Fibroblast of the conjunctiva (primary cell): ENCODE measurements at regions not wholly inside any gene's neighbourhood (a gene's known extent, or its start where the extent isn't known, plus 50 kb on each side); places are given as distances from the start of the nearest gene placed in this dataset.
"Not testable (repeated sequence)": the region's sequence is repeated elsewhere in the genome, so short reads cannot be mapped to it uniquely, and the experiment has no call there.

Experiments
- DNase-seq: peaks from one replicate; pipeline ENCODE4 v3.0.0-alpha.2; 2010; ENCODE audit warnings: low read depth

DNA sequence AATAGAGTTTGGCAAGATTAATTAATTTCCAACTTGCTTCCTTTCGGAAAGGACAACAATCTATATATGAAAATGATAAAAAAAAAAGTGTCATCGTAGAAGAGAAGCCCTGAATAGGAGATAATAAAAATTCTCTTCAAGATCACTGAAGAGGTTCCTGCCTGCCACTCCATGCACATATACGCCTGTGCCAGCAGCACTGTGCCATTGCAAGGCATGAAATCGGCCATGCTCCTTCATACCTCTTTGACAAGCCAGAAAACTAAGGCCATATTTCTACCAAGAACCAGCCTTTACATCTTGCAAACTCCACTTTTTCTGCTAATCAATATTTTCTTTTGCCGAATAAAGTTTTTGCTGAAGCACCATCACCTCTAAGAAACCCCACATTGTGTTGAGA is 365.5 kb downstream of the CXXC4 start:
- no peak for DNase-seq

- no peak for DNase-seq
Measured at GRCh38 chr4:104128850-104129213, 365.9 kb downstream of the CXXC4 start.

DNA sequence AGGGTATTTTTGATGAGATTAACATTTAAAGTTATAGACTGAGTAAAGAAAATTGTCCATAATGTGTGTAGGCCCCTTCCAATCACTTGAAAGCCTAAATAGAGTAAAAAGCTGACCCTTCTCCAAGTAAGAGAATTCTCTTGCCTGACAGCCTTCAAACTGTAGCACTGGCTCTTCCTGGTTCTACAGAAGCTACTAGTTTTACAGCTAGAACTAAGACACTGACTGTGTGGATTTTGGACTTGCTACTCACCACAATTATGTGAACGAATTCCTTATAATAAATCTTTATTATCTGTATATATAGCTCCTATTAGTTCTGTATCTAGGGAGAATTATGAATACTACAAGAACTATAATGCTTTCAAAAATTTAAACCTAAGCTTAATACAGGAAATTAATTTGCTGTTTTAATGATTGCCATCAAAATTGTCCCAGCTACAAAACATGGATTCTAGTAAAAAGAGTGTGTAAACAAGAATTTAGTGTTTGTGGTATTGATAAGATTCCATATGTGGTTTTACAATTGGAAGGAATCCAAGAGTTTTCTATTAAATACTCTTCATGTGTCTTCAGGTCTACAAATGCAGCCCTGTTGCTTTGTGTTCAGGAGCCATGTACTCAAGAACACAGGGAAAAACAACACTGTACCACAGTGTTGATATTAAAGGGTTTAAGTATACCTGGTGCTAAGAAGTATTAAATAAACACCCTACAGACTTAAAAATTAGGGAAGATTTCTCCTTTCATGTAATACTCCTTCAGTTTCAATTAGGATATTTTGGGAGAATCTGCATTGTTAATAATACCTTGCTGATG is 366.5 kb downstream of the CXXC4 start:
- DNase-seq = no peak

GRCh38 chr4:104123021-104123420 is 371.7 kb downstream of the CXXC4 start:
- no peak for DNase-seq

- DNase-seq = no peak
Measured at GRCh38 chr4:104117776-104118175, 376.9 kb downstream of the CXXC4 start.

DNA sequence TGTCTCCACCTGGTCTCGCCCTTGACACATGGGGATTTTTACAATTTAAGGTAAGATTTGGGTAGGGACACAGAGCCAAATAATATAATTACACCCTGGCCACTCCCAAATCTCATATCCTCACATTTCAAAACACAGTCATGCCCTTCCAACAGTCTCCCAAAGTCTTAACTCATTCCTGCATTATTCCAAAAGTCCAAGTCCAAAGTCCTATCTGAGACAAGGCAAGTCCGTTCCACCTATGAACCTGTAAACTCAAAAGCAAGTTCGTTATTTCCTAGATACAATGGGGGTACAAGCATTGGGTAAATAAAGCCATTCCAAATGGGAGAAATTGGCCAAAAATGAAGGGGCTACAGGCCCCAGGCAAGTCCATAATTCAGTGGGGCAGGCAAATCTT is 380.8 kb downstream of the CXXC4 start:
- no peak for DNase-seq

DNA sequence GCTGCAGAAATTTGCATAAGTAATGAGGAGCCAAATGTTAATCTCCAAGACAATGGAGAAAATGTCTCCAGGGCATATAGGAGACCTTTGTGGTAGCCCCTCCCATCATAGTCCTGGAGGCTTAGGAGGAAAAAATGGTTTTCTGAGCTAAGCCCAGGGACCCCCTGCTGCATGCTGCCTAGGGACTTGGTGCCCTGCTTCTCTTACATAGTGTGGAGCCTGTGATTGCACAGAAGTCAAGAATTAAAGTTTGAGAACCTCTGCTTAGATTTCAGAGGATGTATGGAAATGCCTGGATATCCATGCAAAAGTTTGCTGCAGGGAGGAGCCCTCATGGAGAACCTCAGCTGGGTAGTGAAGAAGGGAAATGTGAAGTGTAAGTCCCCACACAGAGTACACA is 379.4 kb upstream of the TACR3 start:
- DNase-seq = no peak

GRCh38 chr4:104093247-104093646 is 373.5 kb upstream of the TACR3 start:
- DNase-seq = no peak

DNA sequence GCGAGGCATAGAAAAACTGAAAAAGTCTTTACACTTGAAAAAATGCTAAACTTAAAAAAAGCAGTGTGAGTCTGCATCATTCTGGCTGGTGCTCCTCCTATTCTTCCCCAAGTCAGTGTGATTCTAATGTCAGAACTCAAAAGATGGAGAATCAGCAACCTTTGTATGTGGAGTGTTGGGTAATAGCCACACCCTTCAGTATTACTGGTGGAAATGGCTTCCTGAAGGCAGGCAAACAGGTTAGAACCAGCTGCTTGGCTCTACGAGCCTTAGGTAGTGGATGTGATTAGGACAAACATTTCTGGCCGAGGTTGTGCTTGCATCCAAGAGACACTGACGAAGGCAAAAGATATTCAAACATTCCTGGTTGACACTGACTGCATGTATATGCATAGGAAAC is 353.4 kb upstream of the TACR3 start:
- no peak for DNase-seq

- no peak for DNase-seq
Measured at GRCh38 chr4:104066533-104066932, 346.7 kb upstream of the TACR3 start.

DNA sequence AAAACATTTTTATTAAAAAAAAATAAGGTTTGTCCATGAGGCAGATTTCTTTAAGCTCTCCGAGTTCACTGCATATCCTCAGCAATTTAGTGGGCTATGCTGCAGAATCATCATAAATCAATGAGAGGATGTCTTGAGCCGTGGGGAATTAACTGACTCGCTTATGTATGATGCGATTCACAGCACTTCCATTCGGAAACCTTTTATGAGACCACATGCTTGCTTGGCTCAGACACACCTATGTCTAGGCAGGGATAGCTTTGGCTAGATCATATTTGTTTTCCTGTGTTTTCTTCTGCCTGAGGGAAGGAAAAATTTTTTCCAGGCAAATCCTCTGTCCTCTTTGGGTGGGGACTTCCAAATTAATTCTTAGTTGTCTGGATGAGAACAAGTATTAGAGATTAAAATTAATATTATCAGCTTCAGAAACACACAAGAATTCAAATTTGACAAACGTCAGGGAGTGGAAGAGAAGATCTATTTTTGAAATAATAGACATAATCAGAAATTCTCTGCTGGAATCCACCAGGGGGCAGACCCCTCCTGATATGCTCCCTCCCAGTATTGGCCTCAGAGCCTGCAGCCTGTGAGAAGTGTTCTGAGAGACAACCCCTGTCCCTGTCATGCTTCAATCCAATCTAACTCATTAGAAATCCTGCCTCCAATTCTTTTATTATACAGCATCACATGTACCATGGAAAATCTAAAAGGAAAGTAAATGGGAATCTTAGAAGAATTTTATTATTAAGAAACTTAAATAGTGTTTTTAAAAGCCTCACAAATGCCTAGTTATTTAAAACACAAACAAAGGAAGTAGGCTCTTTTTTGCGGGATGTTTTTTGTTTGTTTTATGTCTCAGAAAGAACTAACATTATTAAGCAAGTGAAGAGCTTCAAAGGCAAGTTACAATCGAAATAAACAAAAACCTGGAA is 345.1 kb upstream of the TACR3 start:
- DNase-seq = no peak

- no peak for DNase-seq
Measured at GRCh38 chr4:104063341-104063740, 343.6 kb upstream of the TACR3 start.

DNA sequence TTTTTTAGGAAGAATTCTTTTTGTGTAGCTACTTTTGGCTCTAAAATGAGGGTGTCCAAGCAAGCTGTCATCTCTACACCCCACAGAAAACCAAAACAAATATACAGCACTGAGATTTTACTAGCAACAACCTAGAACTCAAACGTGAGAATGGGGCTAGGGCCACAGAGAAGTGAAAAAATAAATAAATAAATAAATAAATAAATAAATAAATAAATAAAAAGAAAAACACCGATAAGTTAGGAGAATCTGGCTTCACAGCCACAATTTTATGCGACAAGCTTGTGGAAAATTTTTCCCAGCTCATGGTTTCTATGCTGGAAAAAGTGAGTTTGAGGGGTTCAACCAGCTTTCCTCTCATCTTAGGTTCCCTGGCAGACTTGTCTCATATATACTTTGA is 324.6 kb upstream of the TACR3 start:
- DNase-seq = no peak

- no peak for DNase-seq
Measured at GRCh38 chr4:104032896-104033295, 313.1 kb upstream of the TACR3 start.

GRCh38 chr4:104025251-104025650 is 305.5 kb upstream of the TACR3 start:
- DNase-seq = no peak

DNA sequence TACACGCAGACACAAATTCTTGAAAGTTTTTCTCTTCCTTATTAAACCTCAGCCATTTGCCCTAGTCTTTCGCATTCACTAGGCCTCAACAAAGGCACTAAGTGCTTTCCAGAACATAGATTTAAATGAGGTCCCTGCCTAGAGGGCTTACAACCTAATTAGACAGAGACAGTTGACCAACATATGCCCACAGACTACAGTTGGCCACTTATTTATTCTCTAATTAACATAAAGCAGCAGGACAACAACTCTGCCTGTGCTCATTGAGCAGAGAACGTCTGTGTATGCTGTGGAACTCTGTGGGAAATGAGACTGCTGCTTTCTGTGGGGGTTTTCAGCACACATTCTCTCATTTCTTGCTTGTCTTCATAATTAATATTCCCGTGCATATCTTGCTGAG is 303.0 kb upstream of the TACR3 start:
- no peak for DNase-seq

- DNase-seq = no peak
Measured at GRCh38 chr4:104022226-104022625, 302.4 kb upstream of the TACR3 start.

- DNase-seq = no peak
Measured at GRCh38 chr4:104020641-104021040, 300.9 kb upstream of the TACR3 start.

DNA sequence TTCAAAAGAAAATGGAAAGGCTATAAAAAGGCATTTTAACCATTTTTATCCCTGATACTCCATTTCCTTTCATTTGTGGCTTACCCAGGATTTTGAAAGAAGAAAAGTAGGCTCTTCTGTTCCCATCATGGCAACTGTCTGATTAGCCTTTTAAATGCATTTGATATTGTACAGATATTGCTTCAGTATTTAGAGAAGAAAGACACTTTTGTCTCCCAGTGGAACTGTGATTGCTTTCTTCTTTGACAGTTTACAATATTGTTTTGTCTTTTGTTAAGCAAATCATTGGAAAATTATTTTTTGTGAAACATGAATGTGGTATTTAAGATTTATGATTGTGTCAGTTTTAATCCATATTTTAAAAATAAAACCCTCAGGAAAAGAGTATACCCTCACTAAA is 297.4 kb upstream of the TACR3 start:
- DNase-seq = no peak

DNA sequence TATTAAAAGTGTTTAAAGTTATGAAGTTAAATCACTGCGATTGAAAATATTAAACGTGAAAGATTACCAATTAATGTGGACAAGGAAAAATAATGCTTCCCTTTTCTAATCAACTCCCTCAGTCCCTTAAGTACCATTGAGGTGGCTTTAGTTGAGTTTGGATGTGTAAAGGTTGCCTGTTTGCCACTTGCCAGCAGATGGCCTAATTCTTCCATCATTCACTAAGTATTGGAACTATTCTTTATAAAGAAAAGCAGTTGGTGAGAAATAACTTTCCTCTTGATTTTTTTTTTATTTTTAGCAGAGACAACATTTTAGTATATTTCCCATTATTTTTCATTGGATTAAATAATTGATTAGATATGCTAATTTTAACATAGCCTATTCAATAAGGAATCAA is 295.9 kb upstream of the TACR3 start:
- DNase-seq = no peak

DNA sequence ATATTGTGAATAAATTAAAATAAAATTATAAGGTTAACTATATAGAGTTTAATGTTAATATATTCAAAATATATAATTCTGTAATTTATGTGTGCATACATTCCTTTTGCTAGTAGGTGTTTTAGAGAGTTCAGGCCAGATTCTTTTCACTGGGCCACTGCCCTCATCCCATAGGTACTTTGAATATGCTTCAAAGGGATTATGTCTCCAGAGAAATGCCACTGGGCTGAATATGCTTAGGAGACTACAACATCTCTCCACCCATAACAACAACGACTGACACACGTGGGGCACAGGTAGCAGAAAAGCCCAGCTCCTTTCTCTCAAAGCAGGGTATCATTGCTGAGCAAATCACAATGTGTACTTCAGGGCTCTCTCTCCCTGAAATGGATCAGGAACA is 290.9 kb upstream of the TACR3 start:
- DNase-seq = no peak

DNA sequence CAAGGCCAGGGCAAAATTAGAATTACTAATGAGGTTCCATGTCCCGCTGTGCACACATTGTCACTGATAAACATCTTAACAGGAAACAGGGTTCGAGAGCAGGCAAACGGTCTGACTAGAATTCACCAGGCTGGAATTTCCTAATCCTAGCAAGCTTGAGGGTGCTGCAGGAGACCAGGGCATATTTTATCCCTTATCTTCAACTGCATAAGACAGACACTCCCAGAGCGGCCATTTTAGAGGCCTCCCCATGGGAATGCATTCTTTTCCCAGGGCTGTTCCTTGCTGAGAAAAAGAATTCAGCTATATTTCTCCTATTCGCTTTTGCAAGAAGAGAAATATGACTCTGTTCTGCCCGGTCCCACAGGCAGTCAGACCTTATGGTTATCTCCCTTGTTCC is 282.5 kb upstream of the TACR3 start:
- not testable (repeated sequence) for DNase-seq

DNA sequence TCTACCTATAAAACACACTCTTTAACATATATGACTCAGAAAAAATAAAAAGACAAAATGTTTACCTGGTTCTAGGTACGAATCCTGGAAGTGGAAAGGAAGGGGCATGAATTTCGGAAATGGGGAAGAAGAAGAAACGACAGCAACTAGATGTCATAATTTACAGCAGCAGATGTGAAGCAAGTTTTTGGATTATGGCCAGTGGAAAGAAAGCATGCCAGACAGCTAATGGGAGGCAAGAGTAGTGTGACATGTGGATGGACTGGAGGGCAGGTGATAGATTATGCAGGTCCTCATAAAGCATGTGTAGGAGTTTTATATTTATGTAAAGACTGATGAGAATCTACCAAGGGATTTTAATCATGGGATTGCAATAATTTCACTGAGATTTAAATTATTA is 279.0 kb upstream of the TACR3 start:
- no peak for DNase-seq
